Trophoblast cell (in vitro differentiated cells and primary cell): ENCODE measurements at regions not wholly inside any gene's neighbourhood (a gene's known extent, or its start where the extent isn't known, plus 50 kb on each side); places are given as distances from the start of the nearest gene placed in this dataset.

Source experiments
- DNase-seq, 2 donors: peaks; one replicate each; pipeline ENCODE4 v3.0.0-alpha.2; 2016
- H2AFZ ChIP-seq: 2 replicates; pipeline ENCODE4 v1.6.1; 2013; ENCODE audit warnings: low read length, moderate library complexity, mild to moderate bottlenecking; ENCODE audit not compliant: insufficient read depth, poor library complexity
- H2AK5ac ChIP-seq: 2 replicates; pipeline ENCODE4 v1.6.1; 2013; ENCODE audit warnings: mild to moderate bottlenecking, low read length
- H2BK120ac ChIP-seq: 2 replicates; pipeline ENCODE4 v1.6.1; 2013; ENCODE audit warnings: low read length, mild to moderate bottlenecking, moderate library complexity; ENCODE audit not compliant: insufficient read depth, poor library complexity
- H2BK12ac ChIP-seq: 2 replicates; pipeline ENCODE4 v1.6.1; 2013; ENCODE audit warnings: mild to moderate bottlenecking, low read length, moderate library complexity
- H2BK5ac ChIP-seq: 2 replicates; pipeline ENCODE4 v1.6.1; 2013; ENCODE audit warnings: low read length, low read depth, moderate library complexity, mild to moderate bottlenecking; ENCODE audit not compliant: poor library complexity
- H3K14ac ChIP-seq: 2 replicates; pipeline ENCODE4 v1.6.1; 2013; ENCODE audit warnings: mild to moderate bottlenecking, low read length
- H3K18ac ChIP-seq: 2 replicates; pipeline ENCODE4 v1.6.1; 2013; ENCODE audit warnings: mild to moderate bottlenecking, low read length
- H3K23ac ChIP-seq: 2 replicates; pipeline ENCODE4 v1.6.1; 2013; ENCODE audit warnings: low read length
- H3K27ac ChIP-seq: 2 replicates; pipeline ENCODE4 v1.5.1; 2013; ENCODE audit warnings: low read depth, mild to moderate bottlenecking, inconsistent platforms, low read length, moderate library complexity
- H3K27me3 ChIP-seq: 2 replicates; pipeline ENCODE4 v1.6.1; 2013; ENCODE audit warnings: inconsistent platforms, mild to moderate bottlenecking, low read length, moderate library complexity; ENCODE audit not compliant: insufficient read depth
- H3K36me3 ChIP-seq, 2 experiments: 1 replicate in 1 of 2; 2 replicates in 1 of 2; pipeline ENCODE4 v1.6.1; 2013; ENCODE audit warnings: low read length in 2 of 2, mild to moderate bottlenecking in 2 of 2, moderate library complexity in 1 of 2; ENCODE audit not compliant: insufficient read depth in 2 of 2, control insufficient read depth in 1 of 2
- H3K4ac ChIP-seq: 2 replicates; pipeline ENCODE4 v1.6.1; 2013; ENCODE audit warnings: low read depth, mild to moderate bottlenecking, low read length, moderate library complexity
- H3K4me1 ChIP-seq, 2 experiments: 1 replicate in 1 of 2; 2 replicates in 1 of 2; pipeline ENCODE4 v1.6.1; 2013; ENCODE audit warnings: low read length in 2 of 2, mild to moderate bottlenecking in 2 of 2, moderate library complexity in 1 of 2; ENCODE audit not compliant: insufficient read depth in 2 of 2, control insufficient read depth in 1 of 2
- H3K4me2 ChIP-seq: 2 replicates; pipeline ENCODE4 v1.6.1; 2013; ENCODE audit warnings: inconsistent platforms, mild to moderate bottlenecking, low read length, moderate library complexity
- H3K4me3 ChIP-seq: 2 replicates; pipeline ENCODE4 v1.5.1; 2013; ENCODE audit warnings: mild to moderate bottlenecking, low read depth, low read length, inconsistent platforms
- H3K79me1 ChIP-seq: one replicate; pipeline ENCODE4 v1.6.1; 2013; ENCODE audit warnings: low read length
- H3K79me2 ChIP-seq: 2 replicates; pipeline ENCODE4 v1.6.1; 2013; ENCODE audit warnings: low read length, mild to moderate bottlenecking; ENCODE audit not compliant: control insufficient read depth, insufficient read depth, poor library complexity
- H3K9ac ChIP-seq: 2 replicates; pipeline ENCODE4 v1.6.1; 2013; ENCODE audit warnings: mild to moderate bottlenecking, low read length
- H3K9me3 ChIP-seq: 2 replicates; pipeline ENCODE4 v1.6.1; 2013; ENCODE audit warnings: low read depth, mild to moderate bottlenecking, control low read depth, inconsistent platforms, low read length; ENCODE audit not compliant: insufficient read depth
- H4K12ac ChIP-seq: 2 replicates; pipeline ENCODE4 v1.6.1; 2013; ENCODE audit warnings: low read depth, mild to moderate bottlenecking, low read length, moderate library complexity
- H4K8ac ChIP-seq: 2 replicates; pipeline ENCODE4 v1.6.1; 2013; ENCODE audit warnings: low read depth, mild to moderate bottlenecking, low read length, moderate library complexity
- H4K91ac ChIP-seq: one replicate; pipeline ENCODE4 v1.6.1; 2013; ENCODE audit warnings: low read depth, mild to moderate bottlenecking, low read length, moderate library complexity
- WGBS: extraction: QIAGEN DNeasy Blood & Tissue Kit; methylation state at CpG from one replicate; pipeline ENCODE4 v1.1.7; 2013; ENCODE audit warnings: missing lambda C conversion rate; ENCODE audit not compliant: insufficient read length, insufficient coverage; ENCODE audit errors: extremely low coverage; 5-methylcytosine and 5-hydroxymethylcytosine counted together

GRCh38 chr16:29318037-29318436 is 88.5 kb downstream of the NPIPB11 start:
- no peak overlapping the region for H3K4me3 ChIP-seq
- H4K8ac ChIP-seq = no peak overlapping the region
- no peak overlapping the region for H2AK5ac ChIP-seq
- no peak overlapping the region for H3K9ac ChIP-seq
- no CpG with 5 or more reads among the region's 16 CpGs for WGBS
- H3K9me3 ChIP-seq = no peaks in the 10 kb centered on the region
- H3K27ac ChIP-seq = no peak overlapping the region
- no peak overlapping the region for H4K91ac ChIP-seq
- no peaks in the 10 kb centered on the region for H3K79me2 ChIP-seq
- peak in 1 of 2 donors; percentile 30 for DNase-seq
- H4K12ac ChIP-seq = no peak overlapping the region
- no peaks in the 10 kb centered on the region for H3K36me3 ChIP-seq
- no peaks in the 10 kb centered on the region for H3K27me3 ChIP-seq
- H2BK120ac ChIP-seq = no peak overlapping the region
- H3K18ac ChIP-seq = no peak overlapping the region
- H3K79me1 ChIP-seq = no peaks in the 10 kb centered on the region
- no peak overlapping the region for H3K4me2 ChIP-seq
- H3K23ac ChIP-seq = no peak overlapping the region
- H2BK5ac ChIP-seq = no peak overlapping the region
- H2BK12ac ChIP-seq = no peak overlapping the region
- H3K14ac ChIP-seq = no peak overlapping the region
- H3K4ac ChIP-seq = no peak overlapping the region
- H3K4me1 ChIP-seq = peaks cover 5 to 8% of the 10 kb centered on the region in 2 experiments
- no peak overlapping the region for H2AFZ ChIP-seq

- Histone ChIP-seq H2AFZ (no peak overlapping the region), H3K4ac (no peak overlapping the region), H3K14ac (no peak overlapping the region), H3K79me1 (no peaks in the 10 kb centered on the region), H3K4me2 (no peak overlapping the region), H2BK5ac (no peak overlapping the region), H4K91ac (no peak overlapping the region), H4K8ac (no peak overlapping the region), H3K4me3 (no peak overlapping the region), H3K4me1 (peaks cover 7 to 8% of the 10 kb centered on the region in 2 experiments), H2BK12ac (no peak overlapping the region), H3K79me2 (no peaks in the 10 kb centered on the region), H3K27me3 (no peaks in the 10 kb centered on the region), H3K27ac (no peak overlapping the region), H3K9ac (no peak overlapping the region), H2AK5ac (no peak overlapping the region), H2BK120ac (no peak overlapping the region), H3K36me3 (no peaks in the 10 kb centered on the region), H4K12ac (no peak overlapping the region), H3K9me3 (no peaks in the 10 kb centered on the region), H3K23ac (no peak overlapping the region), H3K18ac (no peak overlapping the region)
- no peak for DNase-seq
- WGBS = no CpG with 5 or more reads among the region's 13 CpGs
Measured at GRCh38 chr16:29317269-29317668, 89.2 kb downstream of the NPIPB11 start.

GRCh38 chr16:29316761-29317183 is 89.7 kb downstream of the NPIPB11 start:
- Histone ChIP-seq H3K9me3 (no peaks in the 10 kb centered on the region), H4K91ac (no peak overlapping the region), H3K27me3 (no peaks in the 10 kb centered on the region), H3K36me3 (no peaks in the 10 kb centered on the region), H3K9ac (no peak overlapping the region), H3K14ac (no peak overlapping the region), H3K27ac (no peak overlapping the region), H3K4me2 (no peak overlapping the region), H3K4me1 (peaks cover 7 to 8% of the 10 kb centered on the region in 2 experiments), H3K79me1 (no peaks in the 10 kb centered on the region), H2AK5ac (no peak overlapping the region), H3K4ac (no peak overlapping the region), H2BK5ac (no peak overlapping the region), H4K12ac (no peak overlapping the region), H4K8ac (no peak overlapping the region), H3K18ac (no peak overlapping the region), H2BK12ac (no peak overlapping the region), H2AFZ (no peak overlapping the region), H3K23ac (no peak overlapping the region), H2BK120ac (no peak overlapping the region), H3K79me2 (no peaks in the 10 kb centered on the region), H3K4me3 (no peak overlapping the region)
- WGBS = no CpG with 5 or more reads among the region's 12 CpGs
- DNase-seq = no peak

- Histone ChIP-seq H4K8ac (no peak overlapping the region), H3K27me3 (no peaks in the 10 kb centered on the region), H4K91ac (no peak overlapping the region), H4K12ac (no peak overlapping the region), H3K9ac (no peak overlapping the region), H3K36me3 (no peaks in the 10 kb centered on the region), H3K4me2 (no peak overlapping the region), H3K9me3 (peaks cover 2% of the 10 kb centered on the region), H3K23ac (no peak overlapping the region), H3K18ac (no peak overlapping the region), H2BK12ac (no peak overlapping the region), H2AFZ (no peak overlapping the region), H3K79me1 (no peaks in the 10 kb centered on the region), H3K4ac (no peak overlapping the region), H3K14ac (no peak overlapping the region), H3K79me2 (no peaks in the 10 kb centered on the region), H3K27ac (no peak overlapping the region), H2BK120ac (no peak overlapping the region), H2AK5ac (no peak overlapping the region), H3K4me3 (no peak overlapping the region), H2BK5ac (no peak overlapping the region), H3K4me1 (peaks cover 2 to 8% of the 10 kb centered on the region in 2 experiments)
- no CpG with 5 or more reads among the region's 12 CpGs for WGBS
- DNase-seq = peak in 1 of 2 donors; percentile 6
Measured at GRCh38 chr16:29315916-29316517, 90.5 kb downstream of the NPIPB11 start.
